Ovary (tissue), 3 donors: ENCODE measurements at regions not wholly inside any gene's neighbourhood (a gene's known extent, or its start where the extent isn't known, plus 50 kb on each side); places are given as distances from the start of the nearest gene placed in this dataset.

Experiments
- EP300 ChIP-seq: sonication (generic); formaldehyde crosslinking; IDR thresholded peaks from one replicate; pipeline ENCODE4 v1.6.1; 2017; ENCODE audit warnings: antibody characterized with exemption
- TF ChIP-seq, protein P1 (sequence below), 3 donors: fragments of 450-650 bp in 2 of 3; fragments of 200-600 bp in 1 of 3; IDR thresholded peaks; one replicate each; pipeline versions ENCODE4 v1.5.1 to v1.8.0; 2016 to 2022; ENCODE audit warnings: antibody characterized with exemption in 3 of 3, mild to moderate bottlenecking in 1 of 3
- donor health status: DM: no; HTN: no; CAD: no.

DNA sequence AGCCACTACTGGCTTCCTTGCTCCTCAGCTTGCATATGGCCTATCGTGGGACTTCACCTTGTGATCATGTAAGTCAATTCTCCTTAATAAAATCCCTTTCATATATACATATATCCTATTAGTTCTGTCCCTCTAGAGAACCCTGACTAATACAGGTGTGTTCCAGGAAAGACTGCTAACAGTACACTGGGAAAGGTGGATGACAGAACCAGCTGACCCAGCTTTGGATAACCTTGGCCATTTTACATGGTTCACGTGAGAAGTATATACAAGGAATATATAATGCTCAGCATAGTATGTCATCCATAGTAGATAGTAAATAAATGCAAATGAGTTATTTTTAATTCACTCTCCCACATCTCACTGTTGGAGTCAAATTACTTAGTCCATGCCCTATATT, 1003.5 kb downstream of the SORCS3 start:
- TF ChIP-seq, protein P1, sequence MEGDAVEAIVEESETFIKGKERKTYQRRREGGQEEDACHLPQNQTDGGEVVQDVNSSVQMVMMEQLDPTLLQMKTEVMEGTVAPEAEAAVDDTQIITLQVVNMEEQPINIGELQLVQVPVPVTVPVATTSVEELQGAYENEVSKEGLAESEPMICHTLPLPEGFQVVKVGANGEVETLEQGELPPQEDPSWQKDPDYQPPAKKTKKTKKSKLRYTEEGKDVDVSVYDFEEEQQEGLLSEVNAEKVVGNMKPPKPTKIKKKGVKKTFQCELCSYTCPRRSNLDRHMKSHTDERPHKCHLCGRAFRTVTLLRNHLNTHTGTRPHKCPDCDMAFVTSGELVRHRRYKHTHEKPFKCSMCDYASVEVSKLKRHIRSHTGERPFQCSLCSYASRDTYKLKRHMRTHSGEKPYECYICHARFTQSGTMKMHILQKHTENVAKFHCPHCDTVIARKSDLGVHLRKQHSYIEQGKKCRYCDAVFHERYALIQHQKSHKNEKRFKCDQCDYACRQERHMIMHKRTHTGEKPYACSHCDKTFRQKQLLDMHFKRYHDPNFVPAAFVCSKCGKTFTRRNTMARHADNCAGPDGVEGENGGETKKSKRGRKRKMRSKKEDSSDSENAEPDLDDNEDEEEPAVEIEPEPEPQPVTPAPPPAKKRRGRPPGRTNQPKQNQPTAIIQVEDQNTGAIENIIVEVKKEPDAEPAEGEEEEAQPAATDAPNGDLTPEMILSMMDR (IDR thresholded peaks at IDR 0.05), result no peak
- no peak for TF ChIP-seq EP300
